Sigmoid colon (tissue), 6 donors: ENCODE measurements at regions not wholly inside any gene's neighbourhood (a gene's known extent, or its start where the extent isn't known, plus 50 kb on each side); places are given as distances from the start of the nearest gene placed in this dataset.

Experiments used
- DNase-seq: peaks from one replicate; pipeline ENCODE4 v3.0.0-alpha.2; 2019
- H3K27ac ChIP-seq, 4 donors: fragments of 200-600 bp; sonication (generic); one replicate each; pipeline ENCODE4 v1.5.1; 2016 to 2019; ENCODE audit warnings: mild to moderate bottlenecking in 1 of 4
- H3K27me3 ChIP-seq, 3 donors: fragments of 200-600 bp; sonication (generic); one replicate each; pipeline ENCODE4 v1.5.1; 2019; ENCODE audit warnings: mild to moderate bottlenecking in 1 of 3
- H3K36me3 ChIP-seq, 4 donors: fragments of 200-600 bp; sonication (generic); one replicate each; pipeline ENCODE4 v1.5.1; 2016 to 2019
- H3K4me1 ChIP-seq, 4 donors: fragments of 200-600 bp; sonication (generic); one replicate each; pipeline ENCODE4 v1.5.1; 2017 to 2019
- H3K4me3 ChIP-seq, 4 donors: fragments of 200-600 bp; sonication (generic); one replicate each; pipeline ENCODE4 v1.5.1; 2017 to 2019; ENCODE audit warnings: mild to moderate bottlenecking in 2 of 4, moderate library complexity in 1 of 4
- H3K9me3 ChIP-seq, 4 donors: fragments of 200-600 bp in 3 of 4; sonication (generic) in 3 of 4; one replicate each; pipeline versions ENCODE4 v1.5.1 to v1.6.1; 2013 to 2019
- EP300 ChIP-seq, 4 donors: sonication (generic); formaldehyde crosslinking; IDR thresholded peaks; one replicate each; pipeline ENCODE4 v1.6.1; 2017; ENCODE audit warnings: antibody characterized with exemption in 4 of 4
- POLR2A ChIP-seq, 2 donors: fragments of 450-650 bp; IDR thresholded peaks; one replicate each; pipeline ENCODE4 v1.6.1; 2016; ENCODE audit warnings: antibody characterized with exemption in 2 of 2, mild to moderate bottlenecking in 2 of 2, moderate library complexity in 2 of 2
- POLR2AphosphoS5 ChIP-seq, 4 donors: sonication (generic); formaldehyde crosslinking; IDR thresholded peaks; one replicate each; pipeline ENCODE4 v1.6.1; 2017; ENCODE audit warnings: antibody characterized with exemption in 4 of 4
- WGBS, 2 donors: extraction: QIAGEN DNeasy Blood & Tissue Kit; methylation state at CpG; one replicate each; pipeline ENCODE4 v1.1.7; 2013; 5-methylcytosine and 5-hydroxymethylcytosine counted together
- intact Hi-C: fragments of 100-400 bp; cut with DNase I; formaldehyde crosslinking; loops from one replicate; pipeline ENCODE4 v1.15.1; 2023
- TF ChIP-seq, protein P1 (sequence below), 4 experiments: fragments of 450-650 bp in 3 of 4; fragments of 200-600 bp in 1 of 4; IDR thresholded peaks; one replicate each; pipeline ENCODE4 v1.5.1; 2016 to 2019; ENCODE audit warnings: antibody characterized with exemption in 4 of 4, mild to moderate bottlenecking in 3 of 4, moderate library complexity in 2 of 4
- donor health status: healthy with polysubstance abuse.
- donor health status: healthy.

GRCh38 chr20:25135031-25135430 is 53.1 kb upstream of the VSX1 start:
- peaks cover 0 to 16% (median 6%) of the 10 kb centered on the region in 4 donors for H3K4me1 ChIP-seq
- no peaks in the 10 kb centered on the region for H3K9me3 ChIP-seq
- H3K27ac ChIP-seq: no peak overlapping the region
- H3K27me3 ChIP-seq: no peaks in the 10 kb centered on the region
- TF ChIP-seq POLR2A (IDR thresholded peaks at IDR 0.05) (no peak), EP300 (IDR thresholded peaks at IDR 0.05) (no peak), POLR2AphosphoS5 (IDR thresholded peaks at IDR 0.05) (no peak)
- TF ChIP-seq, protein P1, sequence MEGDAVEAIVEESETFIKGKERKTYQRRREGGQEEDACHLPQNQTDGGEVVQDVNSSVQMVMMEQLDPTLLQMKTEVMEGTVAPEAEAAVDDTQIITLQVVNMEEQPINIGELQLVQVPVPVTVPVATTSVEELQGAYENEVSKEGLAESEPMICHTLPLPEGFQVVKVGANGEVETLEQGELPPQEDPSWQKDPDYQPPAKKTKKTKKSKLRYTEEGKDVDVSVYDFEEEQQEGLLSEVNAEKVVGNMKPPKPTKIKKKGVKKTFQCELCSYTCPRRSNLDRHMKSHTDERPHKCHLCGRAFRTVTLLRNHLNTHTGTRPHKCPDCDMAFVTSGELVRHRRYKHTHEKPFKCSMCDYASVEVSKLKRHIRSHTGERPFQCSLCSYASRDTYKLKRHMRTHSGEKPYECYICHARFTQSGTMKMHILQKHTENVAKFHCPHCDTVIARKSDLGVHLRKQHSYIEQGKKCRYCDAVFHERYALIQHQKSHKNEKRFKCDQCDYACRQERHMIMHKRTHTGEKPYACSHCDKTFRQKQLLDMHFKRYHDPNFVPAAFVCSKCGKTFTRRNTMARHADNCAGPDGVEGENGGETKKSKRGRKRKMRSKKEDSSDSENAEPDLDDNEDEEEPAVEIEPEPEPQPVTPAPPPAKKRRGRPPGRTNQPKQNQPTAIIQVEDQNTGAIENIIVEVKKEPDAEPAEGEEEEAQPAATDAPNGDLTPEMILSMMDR (IDR thresholded peaks at IDR 0.05): no peak
- no peak for DNase-seq
- 31 to 80% methylated on average over 7 of the region's 7 CpGs for WGBS, 2 donors
- no peaks in the 10 kb centered on the region for H3K36me3 ChIP-seq
- no peak overlapping the region for H3K4me3 ChIP-seq
- intact Hi-C loops: no loop called here

DNA sequence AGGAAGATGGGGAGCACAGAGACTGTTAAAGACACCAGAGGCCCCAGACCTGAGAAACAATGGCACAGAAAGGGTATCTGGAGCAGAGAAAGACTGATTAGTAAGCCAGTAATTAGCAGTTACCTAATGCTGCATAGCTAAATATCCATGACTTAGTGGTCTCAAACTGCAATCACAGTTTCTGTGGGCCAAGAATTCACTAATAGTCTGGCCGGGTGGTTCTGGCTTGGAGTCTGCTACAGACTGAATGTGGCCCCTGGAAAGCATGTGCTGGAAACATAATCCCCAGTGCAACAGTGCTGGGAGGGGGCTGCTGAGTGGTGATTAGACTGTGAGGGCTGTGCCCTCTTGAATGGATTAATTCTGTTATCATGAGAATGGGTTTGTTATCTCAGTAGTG is 54.1 kb upstream of the VSX1 start:
- intact Hi-C loops: no loop called here
- Histone ChIP-seq H3K4me3 (no peak overlapping the region), H3K4me1 (peaks cover 0 to 16% (median 6%) of the 10 kb centered on the region in 4 donors), H3K36me3 (no peaks in the 10 kb centered on the region), H3K9me3 (no peaks in the 10 kb centered on the region), H3K27me3 (no peaks in the 10 kb centered on the region), H3K27ac (peak overlapping the region; percentile 1 to 59 (median 35))
- WGBS, 2 donors: 82 to 90% methylated on average over 1 of the region's 1 CpG
- DNase-seq: no peak
- TF ChIP-seq EP300 (IDR thresholded peaks at IDR 0.05) (no peak), POLR2AphosphoS5 (IDR thresholded peaks at IDR 0.05) (no peak), POLR2A (IDR thresholded peaks at IDR 0.05) (no peak)
- TF ChIP-seq, protein P1 (IDR thresholded peaks at IDR 0.05): no peak

GRCh38 chr20:25136643-25137559 is 55.0 kb upstream of the VSX1 start:
- WGBS, 2 donors: 28 to 57% methylated on average over 6 of the region's 6 CpGs
- intact Hi-C loops: no loop called here
- DNase-seq: peak; percentile 88

GRCh38 chr20:25139029-25139705 is 56.3 kb upstream of the ENTPD6 start:
- DNase-seq: no peak
- Histone ChIP-seq H3K4me1 (peaks cover 0 to 16% (median 6%) of the 10 kb centered on the region in 4 donors), H3K27ac (no peak overlapping the region), H3K36me3 (no peaks in the 10 kb centered on the region), H3K27me3 (no peaks in the 10 kb centered on the region), H3K9me3 (no peaks in the 10 kb centered on the region), H3K4me3 (no peak overlapping the region)
- TF ChIP-seq POLR2A (IDR thresholded peaks at IDR 0.05) (no peak), EP300 (IDR thresholded peaks at IDR 0.05) (no peak), POLR2AphosphoS5 (IDR thresholded peaks at IDR 0.05) (no peak)
- TF ChIP-seq, protein P1 (IDR thresholded peaks at IDR 0.05): no peak
- intact Hi-C loops: no loop called here
- 79 to 82% methylated on average over 12 of the region's 12 CpGs for WGBS, 2 donors

More at GRCh38 chr20:25136643-25137559, 55.0 kb upstream of the VSX1 start:
- peaks cover 0 to 16% (median 6%) of the 10 kb centered on the region in 4 donors for H3K4me1 ChIP-seq
- no peaks in the 10 kb centered on the region for H3K9me3 ChIP-seq
- peak in 3 of 4 donors; percentile 68 to 73 (median 73) for TF ChIP-seq POLR2AphosphoS5 (IDR thresholded peaks at IDR 0.05)
- TF ChIP-seq, protein P1 (IDR thresholded peaks at IDR 0.05): no peak
- H3K36me3 ChIP-seq: no peaks in the 10 kb centered on the region
- H3K27me3 ChIP-seq: no peaks in the 10 kb centered on the region
- H3K27ac ChIP-seq: peak overlapping the region; percentile 1 to 59 (median 35)
- H3K4me3 ChIP-seq: no peak overlapping the region
